ENCODE measurements at regions not wholly inside any gene's neighbourhood (a gene's known extent, or its start where the extent isn't known, plus 50 kb on each side); places are given as distances from the start of the nearest gene placed in this dataset.

- 46% methylated on average over 9 of the region's 10 CpGs for WGBS (ENCODE audit: insufficient coverage, low coverage, low lambda C conversion rate, missing lambda C conversion rate)
- ATAC-seq (peak; percentile 84 to 92 (median 90)), DNase-seq (peak in 1 of 3 donors; percentile 47)
- TF ChIP-seq POLR2A (IDR thresholded peaks at IDR 0.05) (no peak), CTCF (IDR thresholded peaks at IDR 0.05) (no peak)
- Histone ChIP-seq H3K27me3 (no peaks in the 10 kb centered on the region), H3K4me3 (no peak overlapping the region), H3K36me3 (no peaks in the 10 kb centered on the region), H3K4me1 (peaks cover 0 to 18% (median 7%) of the 10 kb centered on the region in 4 donors), H3K27ac (peak overlapping the region in 2 of 3 donors; percentile 60 to 61), H3K9me3 (no peaks in the 10 kb centered on the region)
- intact Hi-C loops (cut with DNase I): no loop called here
These were observed 444.8 kb downstream of the FOXO1 start for GRCh38 chr13:40221460-40222201.

GRCh38 chr13:40223585-40223984 is 442.9 kb downstream of the FOXO1 start:
- intact Hi-C loops (cut with DNase I): no loop called here
- no peak for TF ChIP-seq POLR2A (IDR thresholded peaks at IDR 0.05)
- TF ChIP-seq CTCF (IDR thresholded peaks at IDR 0.05): no peak
- WGBS (ENCODE audit: insufficient coverage, low coverage, low lambda C conversion rate, missing lambda C conversion rate): 14% methylated on average over 1 of the region's 3 CpGs

GRCh38 chr13:40228496-40228895 is 437.9 kb downstream of the FOXO1 start:
- Histone ChIP-seq H3K9me3 (no peaks in the 10 kb centered on the region), H3K27me3 (no peaks in the 10 kb centered on the region), H3K27ac (no peak overlapping the region), H3K4me1 (peaks cover 0 to 7% (median 0%) of the 10 kb centered on the region in 4 donors), H3K4me3 (no peak overlapping the region), H3K36me3 (no peaks in the 10 kb centered on the region)
- intact Hi-C loops (cut with DNase I): no loop called here
- no peak for TF ChIP-seq POLR2A (IDR thresholded peaks at IDR 0.05)
- TF ChIP-seq CTCF (IDR thresholded peaks at IDR 0.05): no peak
- ATAC-seq (no peak), DNase-seq (no peak)
- WGBS (ENCODE audit: insufficient coverage, low coverage, low lambda C conversion rate, missing lambda C conversion rate): 81% methylated on average over 4 of the region's 4 CpGs

More at GRCh38 chr13:40223585-40223984, 442.9 kb downstream of the FOXO1 start:
- Histone ChIP-seq H3K9me3 (no peaks in the 10 kb centered on the region), H3K36me3 (no peaks in the 10 kb centered on the region), H3K4me3 (no peak overlapping the region), H3K4me1 (peaks cover 0 to 20% (median 9%) of the 10 kb centered on the region in 4 donors), H3K27me3 (no peaks in the 10 kb centered on the region), H3K27ac (no peak overlapping the region)
- ATAC-seq (no peak), DNase-seq (no peak)

- DNase-seq: no peak
- Histone ChIP-seq H3K27ac (no peak overlapping the region), H3K4me3 (no peak overlapping the region), H3K9me3 (no peaks in the 10 kb centered on the region), H3K27me3 (no peaks in the 10 kb centered on the region), H3K4me1 (peaks cover 0 to 7% (median 0%) of the 10 kb centered on the region in 4 donors), H3K36me3 (no peaks in the 10 kb centered on the region)
- 50% methylated on average over 2 of the region's 2 CpGs for WGBS (ENCODE audit: insufficient coverage, low coverage, low lambda C conversion rate, missing lambda C conversion rate)
- ATAC-seq: no peak
- TF ChIP-seq CTCF (IDR thresholded peaks at IDR 0.05): no peak
- no peak for TF ChIP-seq POLR2A (IDR thresholded peaks at IDR 0.05)
- intact Hi-C loops (cut with DNase I): no loop called here
These were observed 437.5 kb downstream of the FOXO1 start for GRCh38 chr13:40228990-40229389.

Data from right lobe of liver (tissue), 6 donors.